HG03457 (cell line): ENCODE measurements at regions not wholly inside any gene's neighbourhood (a gene's known extent, or its start where the extent isn't known, plus 50 kb on each side); places are given as distances from the start of the nearest gene placed in this dataset.
"Not testable (repeated sequence)": the region's sequence is repeated elsewhere in the genome, so short reads cannot be mapped to it uniquely, and the experiment has no call there.

ENCODE experiments used
- ATAC-seq: cut with Tn5 transposase; IDR thresholded peaks from one replicate; pipeline ENCODE4 v1.9.1; 2021; ENCODE audit warnings: moderate number of reproducible peaks; ENCODE audit not compliant: unreplicated experiment

- ATAC-seq = peak; percentile 99
Observed at GRCh38 chr9:66764799-66765493, 135.6 kb upstream of the ZNF658 start.

DNA sequence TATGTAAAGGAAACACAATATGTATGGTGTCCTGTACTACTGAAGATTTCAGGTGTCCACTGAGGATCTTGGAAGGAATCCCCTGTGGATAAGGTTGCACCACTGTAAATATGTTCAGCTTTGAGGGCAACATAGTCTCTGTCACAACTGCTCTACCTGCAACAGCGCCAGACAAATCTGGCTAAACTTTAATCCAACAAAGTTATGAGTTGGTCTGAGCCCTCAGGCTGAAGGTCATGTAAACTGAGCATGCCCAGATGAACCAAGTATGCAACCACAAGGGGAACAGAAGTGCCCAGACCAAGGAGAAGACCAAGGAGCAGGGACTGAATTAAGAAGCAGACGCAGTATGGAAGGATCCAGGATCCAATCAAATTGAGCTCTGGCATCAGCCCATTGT lies 135.0 kb upstream of the ZNF658 start:
- ATAC-seq = not testable (repeated sequence)

GRCh38 chr9:66771504-66771903 lies 129.0 kb upstream of the ZNF658 start:
- ATAC-seq = not testable (repeated sequence)

DNA sequence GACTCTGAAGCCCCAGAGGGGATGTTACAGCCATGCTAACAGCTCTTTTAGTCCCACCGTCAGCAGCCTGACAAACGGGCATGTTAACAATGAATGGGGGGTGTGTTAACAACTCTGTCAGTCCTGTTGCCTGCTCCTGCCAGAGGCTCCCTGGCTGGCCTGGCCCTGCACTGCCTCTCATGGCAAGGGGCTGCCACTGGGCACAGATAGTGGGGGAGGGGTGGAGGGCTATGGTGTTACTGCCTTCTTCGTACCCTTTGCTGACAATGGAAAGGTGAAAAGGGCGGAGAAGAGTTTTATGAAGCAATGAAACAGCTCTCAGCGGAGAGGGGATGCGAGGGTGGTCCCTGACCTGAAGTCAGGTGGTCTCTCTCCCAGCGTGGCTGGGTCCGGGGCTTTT lies 125.9 kb upstream of the ZNF658 start:
- ATAC-seq = not testable (repeated sequence)

DNA sequence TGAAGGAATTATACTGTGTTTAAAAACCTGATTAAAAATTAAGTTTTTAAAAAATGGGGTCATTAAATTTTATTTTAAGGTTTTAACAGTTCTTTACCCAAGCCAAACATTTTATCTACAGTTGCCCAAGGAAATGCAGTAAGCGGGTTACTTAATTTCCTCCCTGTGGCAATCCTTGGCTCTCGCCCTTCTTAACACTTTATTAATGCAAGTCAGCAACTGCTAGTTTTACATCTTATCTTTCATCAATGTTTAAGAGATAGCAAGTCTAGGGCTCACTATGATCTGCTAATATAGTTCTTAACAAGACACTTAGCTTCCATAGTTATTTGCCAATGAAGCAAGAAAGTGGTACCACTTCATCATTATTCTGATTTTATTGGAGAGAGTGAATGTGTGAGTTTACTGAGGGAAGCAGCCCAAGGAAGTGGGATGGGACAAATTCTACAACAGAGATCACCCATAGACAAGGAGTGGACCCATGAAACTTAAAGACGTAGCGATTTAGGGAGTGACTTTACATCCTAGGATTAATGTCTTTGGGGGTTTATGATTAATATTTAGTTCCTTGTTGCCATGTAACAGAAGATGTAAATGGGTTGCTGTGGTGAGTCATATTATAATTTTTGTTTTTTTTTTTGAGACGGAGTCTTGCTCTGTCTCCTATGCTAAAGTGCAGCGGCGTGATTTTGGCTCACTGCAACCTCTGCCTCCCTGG lies 120.4 kb upstream of the ZNF658 start:
- not testable (repeated sequence) for ATAC-seq

DNA sequence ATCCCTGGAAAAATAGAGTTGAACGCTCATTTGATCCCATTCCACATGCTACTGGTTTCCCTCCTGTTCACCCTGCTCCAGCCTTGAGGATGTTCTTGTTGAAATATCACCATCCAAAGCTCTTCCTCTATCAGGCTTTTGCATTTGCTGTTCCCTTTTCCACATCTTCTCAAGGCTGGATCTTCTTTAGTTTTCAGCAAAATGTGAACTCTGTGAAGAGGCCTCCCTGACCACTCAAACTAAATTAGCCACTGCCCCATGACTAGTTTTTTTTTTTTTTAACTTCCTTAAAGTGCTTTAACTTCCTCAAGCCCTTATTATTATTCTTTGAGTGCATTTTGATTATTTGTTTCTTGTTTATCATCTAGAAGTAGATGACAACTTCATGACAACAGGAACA lies 119.3 kb upstream of the ZNF658 start:
- ATAC-seq = not testable (repeated sequence)

- ATAC-seq = not testable (repeated sequence)
Observed at GRCh38 chr9:66782010-66782409, 118.5 kb upstream of the ZNF658 start.

- not testable (repeated sequence) for ATAC-seq
Observed at GRCh38 chr9:66785603-66786002, 114.9 kb upstream of the ZNF658 start.

DNA sequence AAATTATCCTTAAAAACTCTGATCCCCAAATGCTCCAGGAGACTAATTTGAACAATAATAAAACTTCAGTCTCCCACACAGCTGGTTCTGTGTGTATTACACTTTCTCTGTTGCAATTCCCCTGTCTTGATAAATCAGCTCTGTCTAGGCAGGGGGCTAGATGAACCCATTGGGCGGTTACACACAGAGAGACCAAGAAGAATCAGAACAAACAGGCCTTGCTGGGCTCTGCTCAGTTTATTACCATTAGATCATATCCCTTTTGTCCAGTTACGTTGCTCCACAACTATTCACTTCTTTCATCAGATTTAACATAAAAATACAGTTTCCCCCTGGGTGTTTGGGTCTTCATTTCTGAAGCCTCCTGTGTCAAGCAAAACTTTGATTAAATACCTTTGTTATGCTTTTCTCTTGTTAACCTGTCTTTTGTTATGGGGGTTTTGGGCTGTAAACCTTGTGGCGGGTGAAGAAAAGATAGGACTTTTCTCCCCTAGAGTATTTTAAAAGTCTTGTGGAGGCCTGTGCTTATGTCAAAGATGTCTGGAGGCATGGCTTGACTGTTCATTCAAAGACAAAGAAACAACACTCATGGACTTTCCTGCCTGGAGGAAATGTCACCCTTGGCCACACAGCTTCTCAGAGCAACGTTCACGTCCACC lies 109.3 kb upstream of the ZNF658 start:
- ATAC-seq = not testable (repeated sequence)

DNA sequence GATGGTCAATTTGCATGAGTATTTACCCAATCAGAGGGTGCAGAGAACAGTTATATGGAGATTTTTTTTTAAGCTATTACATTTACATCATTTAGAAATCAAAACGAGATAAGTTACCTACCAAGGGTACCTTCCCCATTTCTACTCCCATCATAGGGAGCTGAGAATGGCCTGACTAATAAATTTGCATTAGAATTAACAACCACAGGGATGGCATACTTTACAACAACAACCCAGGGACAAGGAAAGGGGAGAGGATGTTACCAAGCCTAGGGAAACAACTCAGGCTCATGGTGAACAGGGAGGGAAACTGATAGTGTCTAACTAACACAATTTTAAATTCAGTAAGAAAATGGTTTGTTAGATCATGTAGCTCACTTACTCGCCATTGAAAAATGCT lies 105.8 kb upstream of the ZNF658 start:
- not testable (repeated sequence) for ATAC-seq

GRCh38 chr9:66795723-66796503 lies 104.6 kb upstream of the ZNF658 start:
- ATAC-seq = not testable (repeated sequence)

DNA sequence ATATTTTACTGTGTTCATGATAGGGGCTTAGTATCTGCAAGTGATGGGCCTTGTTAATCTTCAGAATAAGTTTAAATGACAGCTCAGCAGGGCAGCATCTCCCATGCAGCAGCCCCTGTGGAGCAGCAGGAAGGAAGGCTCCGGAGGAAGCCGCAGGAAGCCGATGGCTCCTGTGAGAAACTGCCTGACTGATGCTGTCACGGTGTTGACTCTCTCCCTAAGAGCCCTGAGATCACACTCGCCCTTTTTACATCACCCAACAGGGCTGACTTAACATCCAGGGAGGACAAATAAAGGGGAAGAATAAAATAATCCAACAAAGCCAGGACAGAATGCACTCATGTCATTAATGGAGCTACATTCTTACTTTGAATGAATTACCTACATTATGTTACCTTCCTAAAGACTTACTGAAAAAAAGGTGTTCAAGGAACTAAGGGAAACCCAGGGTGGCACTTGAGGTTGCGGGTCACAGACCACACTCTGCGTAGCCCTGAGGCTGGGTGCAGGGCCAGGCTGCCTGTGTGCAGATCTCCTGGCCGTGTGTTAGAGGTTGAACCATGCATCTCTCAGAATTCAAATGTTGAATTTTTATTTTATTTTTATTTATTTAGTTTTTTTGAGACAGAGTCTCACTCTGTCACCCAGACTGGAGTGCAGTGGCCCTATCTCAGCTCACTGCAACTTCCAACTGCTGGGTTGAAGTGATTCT lies 102.5 kb upstream of the ZNF658 start:
- not testable (repeated sequence) for ATAC-seq

GRCh38 chr9:66803619-66804018 lies 96.9 kb upstream of the ZNF658 start:
- not testable (repeated sequence) for ATAC-seq

- ATAC-seq = not testable (repeated sequence)
Observed at GRCh38 chr9:66810247-66810646, 90.3 kb upstream of the ZNF658 start.

DNA sequence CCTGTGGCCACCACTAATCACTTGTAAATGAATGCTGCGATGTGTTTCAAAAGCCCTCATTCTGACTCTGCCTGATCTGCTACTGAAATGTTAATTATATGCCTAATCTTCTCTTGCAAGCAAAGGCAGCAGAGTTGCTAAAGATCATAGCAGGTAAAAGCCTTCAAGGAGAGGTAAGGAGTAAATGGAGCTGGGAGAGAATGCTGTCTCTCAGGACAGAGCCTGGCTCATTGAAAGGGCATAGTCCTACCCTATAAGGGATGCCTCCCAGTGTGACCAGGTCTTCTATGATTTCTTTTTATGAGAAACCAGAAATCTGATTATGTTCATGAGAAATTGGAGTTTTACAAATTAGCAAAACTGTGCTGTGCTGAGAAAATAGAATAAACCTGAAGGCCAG lies 88.2 kb upstream of the ZNF658 start:
- ATAC-seq = not testable (repeated sequence)

- not testable (repeated sequence) for ATAC-seq
Observed at GRCh38 chr9:66812967-66813366, 87.6 kb upstream of the ZNF658 start.

DNA sequence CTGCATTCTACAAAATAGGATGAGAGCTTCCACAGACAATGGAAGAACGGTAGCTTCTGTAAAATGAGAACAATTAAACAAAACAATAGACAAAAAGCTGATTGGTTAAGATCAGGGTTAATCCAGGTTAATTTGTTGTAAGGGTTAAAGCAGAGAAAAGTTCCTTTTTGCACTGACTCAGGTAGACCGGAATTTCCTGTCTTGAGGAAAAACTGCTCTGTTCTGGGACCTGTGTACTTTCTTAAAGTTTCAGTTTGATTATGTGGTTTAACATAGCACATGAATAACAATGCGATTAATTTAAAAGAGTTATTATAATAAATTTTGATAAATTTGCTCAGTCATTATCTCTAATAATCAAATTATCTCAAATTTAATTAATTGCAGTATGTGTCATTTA lies 86.5 kb upstream of the ZNF658 start:
- ATAC-seq = not testable (repeated sequence)

- not testable (repeated sequence) for ATAC-seq
Observed at GRCh38 chr9:66819510-66819909, 81.0 kb upstream of the ZNF658 start.

- not testable (repeated sequence) for ATAC-seq
Observed at GRCh38 chr9:66820014-66820660, 80.4 kb upstream of the ZNF658 start.

GRCh38 chr9:66824169-66824568 lies 76.4 kb upstream of the ZNF658 start:
- ATAC-seq = not testable (repeated sequence)
